ENCODE measurements at regions not wholly inside any gene's neighbourhood (a gene's known extent, or its start where the extent isn't known, plus 50 kb on each side); places are given as distances from the start of the nearest gene placed in this dataset.

GRCh38 chr5:124587280-124587679, 159.2 kb downstream of the ZNF608 start:
- Histone ChIP-seq H3K4me1 (peaks cover 0 to 13% (median 8%) of the 10 kb centered on the region in 6 donors), H3K4me3 (no peak overlapping the region), H3K27ac (no peak overlapping the region), H3K9me3 (peaks cover 0 to 21% (median 6%) of the 10 kb centered on the region in 8 donors), H3K27me3 (replicated peaks in 1 of 7) (no peaks in the 10 kb centered on the region), H3K36me3 (no peaks in the 10 kb centered on the region)
- intact Hi-C loops (cut with DNase I; ENCODE audit: low total_unique reads) = no loop called here
- no peak for TF ChIP-seq CTCF (IDR thresholded peaks at IDR 0.05 in 8 of 11, conservative IDR thresholded peaks at IDR 0.05 in 3 of 11)
- no peak for TF ChIP-seq POLR2AphosphoS5 (IDR thresholded peaks at IDR 0.05)
- no peak for TF ChIP-seq POLR2A (IDR thresholded peaks at IDR 0.05)
- DNase-seq = no peak
- 91 to 98% (median 96%) methylated on average over 4 of the region's 4 CpGs for WGBS, 5 donors

- Histone ChIP-seq H3K27me3 (replicated peaks in 1 of 7) (no peaks in the 10 kb centered on the region), H3K4me3 (no peak overlapping the region), H3K9me3 (peaks cover 0 to 21% (median 6%) of the 10 kb centered on the region in 8 donors), H3K36me3 (no peaks in the 10 kb centered on the region), H3K27ac (no peak overlapping the region), H3K4me1 (peaks cover 0 to 13% (median 8%) of the 10 kb centered on the region in 6 donors)
- TF ChIP-seq POLR2AphosphoS5 (IDR thresholded peaks at IDR 0.05) (no peak), CTCF (IDR thresholded peaks at IDR 0.05 in 8 of 11, conservative IDR thresholded peaks at IDR 0.05 in 3 of 11) (no peak), POLR2A (IDR thresholded peaks at IDR 0.05) (no peak)
- intact Hi-C loops (cut with DNase I; ENCODE audit: low total_unique reads) = no loop called here
- WGBS, 5 donors = 80 to 93% (median 86%) methylated on average over 4 of the region's 4 CpGs
- no peak for DNase-seq
These were observed 161.3 kb downstream of the ZNF608 start for GRCh38 chr5:124584991-124585715.

GRCh38 chr5:124583469-124584350, 162.7 kb downstream of the ZNF608 start:
- Histone ChIP-seq H3K27me3 (replicated peaks in 1 of 7) (no peaks in the 10 kb centered on the region), H3K4me1 (peaks cover 0 to 13% (median 8%) of the 10 kb centered on the region in 6 donors), H3K9me3 (peaks cover 0 to 21% (median 6%) of the 10 kb centered on the region in 8 donors), H3K36me3 (no peaks in the 10 kb centered on the region), H3K27ac (peak overlapping the region in 5 of 8 donors; percentile 29 to 65 (median 52)), H3K4me3 (no peak overlapping the region)
- TF ChIP-seq CTCF (IDR thresholded peaks at IDR 0.05 in 8 of 11, conservative IDR thresholded peaks at IDR 0.05 in 3 of 11) = no peak
- TF ChIP-seq POLR2AphosphoS5 (IDR thresholded peaks at IDR 0.05) = no peak
- DNase-seq = no peak
- WGBS, 5 donors = 48 to 64% (median 54%) methylated on average over 7 of the region's 7 CpGs
- intact Hi-C loops (cut with DNase I; ENCODE audit: low total_unique reads) = no loop called here

- Histone ChIP-seq H3K36me3 (no peaks in the 10 kb centered on the region), H3K4me3 (no peak overlapping the region), H3K27ac (no peak overlapping the region), H3K9me3 (peaks cover 0 to 21% (median 6%) of the 10 kb centered on the region in 8 donors), H3K27me3 (replicated peaks in 1 of 7) (no peaks in the 10 kb centered on the region), H3K4me1 (peaks cover 0 to 13% (median 8%) of the 10 kb centered on the region in 6 donors)
- TF ChIP-seq POLR2AphosphoS5 (IDR thresholded peaks at IDR 0.05) = no peak
- TF ChIP-seq POLR2A (IDR thresholded peaks at IDR 0.05) = no peak
- TF ChIP-seq CTCF (IDR thresholded peaks at IDR 0.05 in 8 of 11, conservative IDR thresholded peaks at IDR 0.05 in 3 of 11) = no peak
- 92 to 100% (median 98%) methylated on average over 1 of the region's 1 CpG for WGBS, 5 donors
- DNase-seq = no peak
- intact Hi-C loops (cut with DNase I; ENCODE audit: low total_unique reads) = no loop called here
These were observed 163.9 kb downstream of the ZNF608 start for GRCh38 chr5:124582561-124582840.

Data from spleen (tissue), 11 donors.